Thymus (tissue), 11 donors: ENCODE measurements at regions not wholly inside any gene's neighbourhood (a gene's known extent, or its start where the extent isn't known, plus 50 kb on each side); places are given as distances from the start of the nearest gene placed in this dataset.

Experiments
- DNase-seq, 9 donors: peaks; one replicate each; pipeline ENCODE4 v3.0.0-alpha.2; 2013; ENCODE audit warnings: low spot score in 9 of 9, low read depth in 6 of 9, missing footprints in 1 of 9
- H3K27ac ChIP-seq, 2 donors: one replicate each; pipeline ENCODE4 v1.5.1; 2013; ENCODE audit warnings: control low read depth in 1 of 2, low read depth in 1 of 2, low read length in 1 of 2, mild to moderate bottlenecking in 1 of 2, moderate library complexity in 1 of 2
- H3K27me3 ChIP-seq, 2 donors: one replicate each; pipeline ENCODE4 v1.5.1; 2013; ENCODE audit warnings: low read length in 1 of 2; ENCODE audit not compliant: control insufficient read depth in 2 of 2, insufficient read depth in 1 of 2
- H3K36me3 ChIP-seq, 2 donors: one replicate each; pipeline ENCODE4 v1.5.1; 2013; ENCODE audit warnings: low read length in 1 of 2, mild to moderate bottlenecking in 1 of 2, moderate library complexity in 1 of 2; ENCODE audit not compliant: control insufficient read depth in 2 of 2, insufficient read depth in 2 of 2
- H3K4me1 ChIP-seq, 2 donors: one replicate each; pipeline ENCODE4 v1.5.1; 2013; ENCODE audit warnings: low read length in 2 of 2; ENCODE audit not compliant: control insufficient read depth in 2 of 2, insufficient read depth in 2 of 2
- H3K4me3 ChIP-seq, 2 donors: one replicate each; pipeline ENCODE4 v1.5.1; 2013; ENCODE audit warnings: low read length in 2 of 2, control low read depth in 1 of 2, mild to moderate bottlenecking in 1 of 2
- H3K9me3 ChIP-seq, 2 donors: one replicate each; pipeline ENCODE4 v1.5.1; 2013; ENCODE audit warnings: low read length in 1 of 2, mild to moderate bottlenecking in 1 of 2; ENCODE audit not compliant: control insufficient read depth in 2 of 2, insufficient read depth in 1 of 2
- WGBS: extraction: QIAGEN DNeasy Blood & Tissue Kit; methylation state at CpG from one replicate; pipeline ENCODE4 v1.1.7; 2013; 5-methylcytosine and 5-hydroxymethylcytosine counted together
- donor health status: healthy.

GRCh38 chr12:124481257-124481750, 86.1 kb downstream of the NCOR2 start:
- Histone ChIP-seq H3K9me3 (peaks cover 2 to 12% of the 10 kb centered on the region in 2 donors), H3K36me3 (peaks cover 67 to 75% of the 10 kb centered on the region in 2 donors), H3K27ac (no peak overlapping the region), H3K4me1 (peaks cover 20 to 93% of the 10 kb centered on the region in 2 donors), H3K27me3 (no peaks in the 10 kb centered on the region), H3K4me3 (no peak overlapping the region)
- WGBS, result 95% methylated on average over 17 of the region's 17 CpGs
- no peak for DNase-seq

- peaks cover 20 to 95% of the 10 kb centered on the region in 2 donors for H3K4me1 ChIP-seq
- no peak overlapping the region for H3K27ac ChIP-seq
- peaks cover 71 to 75% of the 10 kb centered on the region in 2 donors for H3K36me3 ChIP-seq
- no peak overlapping the region for H3K4me3 ChIP-seq
- peak in 1 of 9 donors; percentile 56 for DNase-seq
- H3K9me3 ChIP-seq, result peaks cover 2 to 12% of the 10 kb centered on the region in 2 donors
- WGBS, result 74% methylated on average over 15 of the region's 15 CpGs
- no peaks in the 10 kb centered on the region for H3K27me3 ChIP-seq
These were observed 86.7 kb downstream of the NCOR2 start for GRCh38 chr12:124480469-124481256.

- Histone ChIP-seq H3K9me3 (peaks cover 2 to 16% of the 10 kb centered on the region in 2 donors), H3K27ac (no peak overlapping the region), H3K4me3 (no peak overlapping the region), H3K27me3 (no peaks in the 10 kb centered on the region), H3K36me3 (peaks cover 72 to 76% of the 10 kb centered on the region in 2 donors), H3K4me1 (peaks cover 20 to 92% of the 10 kb centered on the region in 2 donors)
- no peak for DNase-seq
- 92% methylated on average over 19 of the region's 19 CpGs for WGBS
These were observed 87.5 kb downstream of the NCOR2 start for GRCh38 chr12:124479680-124480468.

- Histone ChIP-seq H3K36me3 (peaks cover 72 to 76% of the 10 kb centered on the region in 2 donors), H3K9me3 (peaks cover under 1 to 12% of the 10 kb centered on the region in 2 donors), H3K4me1 (peaks cover 20 to 90% of the 10 kb centered on the region in 2 donors), H3K27me3 (no peaks in the 10 kb centered on the region), H3K27ac (no peak overlapping the region), H3K4me3 (no peak overlapping the region)
- 98% methylated on average over 42 of the region's 42 CpGs for WGBS
- DNase-seq, result no peak
These were observed 88.3 kb downstream of the NCOR2 start for GRCh38 chr12:124478985-124479645.

- H3K4me3 ChIP-seq, result no peak overlapping the region
- H3K9me3 ChIP-seq, result peaks cover 2 to 14% of the 10 kb centered on the region in 2 donors
- peaks cover 20 to 84% of the 10 kb centered on the region in 2 donors for H3K4me1 ChIP-seq
- DNase-seq, result no peak
- no peaks in the 10 kb centered on the region for H3K27me3 ChIP-seq
- H3K27ac ChIP-seq, result no peak overlapping the region
- 95% methylated on average over 9 of the region's 9 CpGs for WGBS
- peaks cover 72 to 76% of the 10 kb centered on the region in 2 donors for H3K36me3 ChIP-seq
These were observed 89.0 kb downstream of the NCOR2 start for GRCh38 chr12:124478416-124478815.

DNA sequence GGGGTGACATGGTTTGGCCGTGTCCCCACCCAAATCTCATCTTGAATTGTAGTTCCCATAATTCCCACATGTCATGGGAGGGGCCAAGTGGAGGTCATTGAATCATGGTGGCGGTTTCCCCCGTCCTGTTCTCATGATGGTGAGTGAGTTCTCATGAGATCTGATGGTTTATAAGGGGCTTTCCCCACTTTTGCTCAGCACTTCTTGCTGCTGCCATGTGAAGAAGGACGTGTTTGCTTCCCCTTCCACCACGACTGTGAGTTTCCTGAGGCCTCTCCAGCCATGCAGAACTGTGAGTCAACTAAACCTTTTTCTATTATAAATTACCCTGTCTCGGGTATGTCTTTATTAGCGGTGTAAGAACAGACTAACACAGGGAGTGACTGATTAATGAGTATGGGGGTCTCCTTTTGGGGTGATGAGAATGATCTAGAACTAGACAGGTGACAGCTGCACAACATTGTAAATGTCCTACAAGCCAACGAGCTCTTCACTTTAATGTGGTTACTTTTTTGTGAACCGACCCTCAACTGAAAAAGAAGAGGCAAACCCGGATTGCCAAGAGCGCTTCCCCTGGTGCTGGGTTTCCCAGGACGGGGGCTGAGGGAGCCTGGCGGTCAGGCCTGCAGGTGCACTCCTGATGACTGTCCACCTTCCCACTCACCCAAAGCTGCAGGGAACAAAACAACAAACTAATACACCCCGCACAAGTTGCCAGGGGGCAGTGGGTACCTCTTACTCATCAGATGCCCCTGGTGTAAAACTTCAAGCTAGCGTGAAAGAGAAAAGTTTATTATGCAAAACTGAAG, 90.1 kb downstream of the NCOR2 start:
- Histone ChIP-seq H3K9me3 (peaks cover 10 to 25% of the 10 kb centered on the region in 2 donors), H3K36me3 (peaks cover 73 to 76% of the 10 kb centered on the region in 2 donors), H3K4me1 (peaks cover 15 to 76% of the 10 kb centered on the region in 2 donors), H3K27me3 (no peaks in the 10 kb centered on the region), H3K4me3 (no peak overlapping the region), H3K27ac (peak overlapping the region in 1 of 2 donors; percentile 61)
- DNase-seq, result peak in 2 of 9 donors; percentile 24 to 55
- 33% methylated on average over 15 of the region's 15 CpGs for WGBS

- H3K36me3 ChIP-seq, result peaks cover 76 to 77% of the 10 kb centered on the region in 2 donors
- H3K4me3 ChIP-seq, result no peak overlapping the region
- no peaks in the 10 kb centered on the region for H3K27me3 ChIP-seq
- peaks cover 14 to 63% of the 10 kb centered on the region in 2 donors for H3K4me1 ChIP-seq
- no peak for DNase-seq
- H3K27ac ChIP-seq, result no peak overlapping the region
- WGBS, result 97% methylated on average over 10 of the region's 10 CpGs
- H3K9me3 ChIP-seq, result peaks cover 10 to 27% of the 10 kb centered on the region in 2 donors
These were observed 91.4 kb downstream of the NCOR2 start for GRCh38 chr12:124476011-124476400.

DNA sequence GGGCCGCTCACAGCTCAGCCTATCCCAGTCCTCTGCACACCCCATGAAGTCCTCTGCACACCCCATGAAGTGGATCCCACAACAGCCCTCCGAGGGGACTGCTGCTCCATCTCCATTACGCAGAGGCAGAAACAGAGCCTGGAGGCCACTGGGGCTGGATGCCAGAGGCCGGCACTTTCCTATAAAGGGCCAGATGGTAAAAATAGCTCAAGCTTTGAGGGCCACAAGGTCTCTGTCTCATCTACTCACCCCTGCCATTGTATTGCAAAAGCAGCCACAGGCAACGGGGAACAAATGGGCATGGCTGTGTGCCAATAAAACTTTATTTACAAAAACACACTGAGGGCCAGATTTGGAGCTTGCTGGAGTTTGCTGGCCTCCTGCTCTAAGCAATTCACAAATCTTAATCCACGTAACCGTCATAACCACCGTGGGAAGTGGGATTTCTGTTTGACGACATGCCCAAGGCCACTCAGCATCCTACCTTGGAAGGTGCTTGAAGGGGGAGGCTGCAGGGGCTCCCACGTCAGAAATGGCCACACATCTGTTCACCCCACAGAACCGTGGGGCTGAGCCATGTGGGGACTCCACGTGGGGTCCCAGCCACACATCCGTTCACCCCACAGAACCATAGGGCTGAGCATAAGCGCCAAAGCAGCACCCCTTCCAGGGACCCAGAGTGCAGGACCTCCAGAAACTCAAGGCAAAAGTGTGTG, 92.0 kb downstream of the NCOR2 start:
- no peak for DNase-seq
- WGBS, result 92% methylated on average over 14 of the region's 14 CpGs
- no peak overlapping the region for H3K27ac ChIP-seq
- peaks cover 80 to 83% of the 10 kb centered on the region in 2 donors for H3K36me3 ChIP-seq
- H3K4me1 ChIP-seq, result peaks cover 14 to 57% of the 10 kb centered on the region in 2 donors
- no peak overlapping the region for H3K4me3 ChIP-seq
- H3K27me3 ChIP-seq, result no peaks in the 10 kb centered on the region
- peaks cover 11 to 31% of the 10 kb centered on the region in 2 donors for H3K9me3 ChIP-seq
